Breast epithelium (tissue), 3 donors: ENCODE measurements at regions not wholly inside any gene's neighbourhood (a gene's known extent, or its start where the extent isn't known, plus 50 kb on each side); places are given as distances from the start of the nearest gene placed in this dataset.

ENCODE experiments used
- POLR2A ChIP-seq: fragments of 450-650 bp; IDR thresholded peaks from one replicate; pipeline ENCODE4 v1.6.1; 2016; ENCODE audit warnings: antibody characterized with exemption, mild to moderate bottlenecking, moderate library complexity
- POLR2AphosphoS5 ChIP-seq, 3 donors: sonication (generic); formaldehyde crosslinking; IDR thresholded peaks; one replicate each; pipeline ENCODE4 v1.6.1; 2017; ENCODE audit warnings: antibody characterized with exemption in 3 of 3
- TF ChIP-seq, protein P1 (sequence below), 3 donors: fragments of 450-650 bp; IDR thresholded peaks; one replicate each; pipeline ENCODE4 v1.5.1; 2016 to 2017; ENCODE audit warnings: antibody characterized with exemption in 3 of 3, mild to moderate bottlenecking in 3 of 3, moderate library complexity in 3 of 3

DNA sequence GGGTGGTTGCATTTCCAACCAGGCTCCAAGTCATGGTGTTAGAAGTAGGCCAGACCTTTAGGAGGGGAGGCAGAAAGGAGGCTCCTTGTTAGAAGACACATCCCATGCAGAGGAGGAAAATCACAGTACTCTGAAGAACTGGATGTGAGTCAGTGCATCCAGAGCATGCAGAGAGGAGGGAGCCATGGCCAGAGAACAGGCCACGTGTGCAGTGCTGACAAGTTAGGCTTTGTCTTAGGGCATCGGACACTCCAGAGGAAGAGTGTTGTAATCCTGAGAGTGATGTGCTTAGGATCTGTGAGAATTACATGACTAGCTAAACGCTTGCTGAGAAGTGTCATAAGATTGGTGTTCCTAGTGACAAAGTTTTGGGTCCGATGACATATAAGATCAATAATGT is 456.5 kb upstream of the THRB start:
- TF ChIP-seq POLR2AphosphoS5 (IDR thresholded peaks at IDR 0.05) (no peak), POLR2A (no peak)
- TF ChIP-seq, protein P1, sequence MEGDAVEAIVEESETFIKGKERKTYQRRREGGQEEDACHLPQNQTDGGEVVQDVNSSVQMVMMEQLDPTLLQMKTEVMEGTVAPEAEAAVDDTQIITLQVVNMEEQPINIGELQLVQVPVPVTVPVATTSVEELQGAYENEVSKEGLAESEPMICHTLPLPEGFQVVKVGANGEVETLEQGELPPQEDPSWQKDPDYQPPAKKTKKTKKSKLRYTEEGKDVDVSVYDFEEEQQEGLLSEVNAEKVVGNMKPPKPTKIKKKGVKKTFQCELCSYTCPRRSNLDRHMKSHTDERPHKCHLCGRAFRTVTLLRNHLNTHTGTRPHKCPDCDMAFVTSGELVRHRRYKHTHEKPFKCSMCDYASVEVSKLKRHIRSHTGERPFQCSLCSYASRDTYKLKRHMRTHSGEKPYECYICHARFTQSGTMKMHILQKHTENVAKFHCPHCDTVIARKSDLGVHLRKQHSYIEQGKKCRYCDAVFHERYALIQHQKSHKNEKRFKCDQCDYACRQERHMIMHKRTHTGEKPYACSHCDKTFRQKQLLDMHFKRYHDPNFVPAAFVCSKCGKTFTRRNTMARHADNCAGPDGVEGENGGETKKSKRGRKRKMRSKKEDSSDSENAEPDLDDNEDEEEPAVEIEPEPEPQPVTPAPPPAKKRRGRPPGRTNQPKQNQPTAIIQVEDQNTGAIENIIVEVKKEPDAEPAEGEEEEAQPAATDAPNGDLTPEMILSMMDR (IDR thresholded peaks at IDR 0.05): no peak
